ENCODE measurements at regions not wholly inside any gene's neighbourhood (a gene's known extent, or its start where the extent isn't known, plus 50 kb on each side); places are given as distances from the start of the nearest gene placed in this dataset.
"Not testable (repeated sequence)": the region's sequence is repeated elsewhere in the genome, so short reads cannot be mapped to it uniquely, and the experiment has no call there.

- Histone ChIP-seq H3K4me3 (ENCODE audit: low read length) (no peak overlapping the region), H3K9me2 (ENCODE audit: insufficient read depth, low read length) (no peaks in the 10 kb centered on the region), H4K20me1 (ENCODE audit: insufficient read depth) (no peaks in the 10 kb centered on the region), H3K9ac (ENCODE audit: low read length) (no peak overlapping the region), H3K4me2 (ENCODE audit: low read length) (no peak overlapping the region), H3K27me3 (ENCODE audit: insufficient read depth, low read depth, low read length) (no peaks in the 10 kb centered on the region), H3K36me3 (ENCODE audit: insufficient read depth, low read length) (no peaks in the 10 kb centered on the region), H3K9me3 (ENCODE audit: low read length) (no peaks in the 10 kb centered on the region), H3K79me2 (replicated peaks; ENCODE audit: insufficient read depth, low read length) (no peaks in the 10 kb centered on the region), H3K27ac (ENCODE audit: low read length) (no peak overlapping the region), H3F3A (ENCODE audit: insufficient read depth, low read length, poor library complexity, severe bottlenecking) (no peaks in the 10 kb centered on the region), H2AFZ (ENCODE audit: low read depth, low read length) (no peak overlapping the region)
- TF ChIP-seq, protein P1, sequence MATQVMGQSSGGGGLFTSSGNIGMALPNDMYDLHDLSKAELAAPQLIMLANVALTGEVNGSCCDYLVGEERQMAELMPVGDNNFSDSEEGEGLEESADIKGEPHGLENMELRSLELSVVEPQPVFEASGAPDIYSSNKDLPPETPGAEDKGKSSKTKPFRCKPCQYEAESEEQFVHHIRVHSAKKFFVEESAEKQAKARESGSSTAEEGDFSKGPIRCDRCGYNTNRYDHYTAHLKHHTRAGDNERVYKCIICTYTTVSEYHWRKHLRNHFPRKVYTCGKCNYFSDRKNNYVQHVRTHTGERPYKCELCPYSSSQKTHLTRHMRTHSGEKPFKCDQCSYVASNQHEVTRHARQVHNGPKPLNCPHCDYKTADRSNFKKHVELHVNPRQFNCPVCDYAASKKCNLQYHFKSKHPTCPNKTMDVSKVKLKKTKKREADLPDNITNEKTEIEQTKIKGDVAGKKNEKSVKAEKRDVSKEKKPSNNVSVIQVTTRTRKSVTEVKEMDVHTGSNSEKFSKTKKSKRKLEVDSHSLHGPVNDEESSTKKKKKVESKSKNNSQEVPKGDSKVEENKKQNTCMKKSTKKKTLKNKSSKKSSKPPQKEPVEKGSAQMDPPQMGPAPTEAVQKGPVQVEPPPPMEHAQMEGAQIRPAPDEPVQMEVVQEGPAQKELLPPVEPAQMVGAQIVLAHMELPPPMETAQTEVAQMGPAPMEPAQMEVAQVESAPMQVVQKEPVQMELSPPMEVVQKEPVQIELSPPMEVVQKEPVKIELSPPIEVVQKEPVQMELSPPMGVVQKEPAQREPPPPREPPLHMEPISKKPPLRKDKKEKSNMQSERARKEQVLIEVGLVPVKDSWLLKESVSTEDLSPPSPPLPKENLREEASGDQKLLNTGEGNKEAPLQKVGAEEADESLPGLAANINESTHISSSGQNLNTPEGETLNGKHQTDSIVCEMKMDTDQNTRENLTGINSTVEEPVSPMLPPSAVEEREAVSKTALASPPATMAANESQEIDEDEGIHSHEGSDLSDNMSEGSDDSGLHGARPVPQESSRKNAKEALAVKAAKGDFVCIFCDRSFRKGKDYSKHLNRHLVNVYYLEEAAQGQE (IDR thresholded peaks at IDR 0.05; ENCODE audit: borderline replicate concordance), result no peak
- TF ChIP-seq TAF1 (IDR thresholded peaks at IDR 0.05; ENCODE audit: low read depth), result no peak
- TF ChIP-seq MXI1 (conservative IDR thresholded peaks at IDR 0.05; ENCODE audit: poor library complexity, severe bottlenecking), result no peak
- no peak for TF ChIP-seq EZH2 (IDR thresholded peaks at IDR 0.05; ENCODE audit: borderline replicate concordance, insufficient read depth, low read length, poor library complexity, severe bottlenecking)
- TF ChIP-seq POLR2AphosphoS5 (IDR thresholded peaks at IDR 0.05), result no peak
- TF ChIP-seq EP300 (conservative IDR thresholded peaks at IDR 0.05; ENCODE audit: poor library complexity, severe bottlenecking), result no peak
- TF ChIP-seq RAD21 (conservative IDR thresholded peaks at IDR 0.05), result no peak
- no peak for TF ChIP-seq CTCF (IDR thresholded peaks at IDR 0.05; ENCODE audit: poor library complexity, severe bottlenecking)
- no peak for TF ChIP-seq SMC3 (conservative IDR thresholded peaks at IDR 0.05; ENCODE audit: poor library complexity)
Measured at GRCh38 chrX:63418211-63418610, 67.1 kb upstream of the SPIN4 start.

- H3K9me3 ChIP-seq (ENCODE audit: low read length), result no peaks in the 10 kb centered on the region
- no peak overlapping the region for H2AFZ ChIP-seq (ENCODE audit: low read depth, low read length)
- H3K9ac ChIP-seq (ENCODE audit: low read length), result no peak overlapping the region
- no peak overlapping the region for H3K4me2 ChIP-seq (ENCODE audit: low read length)
- H3K36me3 ChIP-seq (ENCODE audit: insufficient read depth, low read length), result no peaks in the 10 kb centered on the region
- no peaks in the 10 kb centered on the region for H3F3A ChIP-seq (ENCODE audit: insufficient read depth, low read length, poor library complexity, severe bottlenecking)
- no peaks in the 10 kb centered on the region for H3K27me3 ChIP-seq (ENCODE audit: insufficient read depth, low read depth, low read length)
- H3K79me2 ChIP-seq (replicated peaks; ENCODE audit: insufficient read depth, low read length), result no peaks in the 10 kb centered on the region
- H4K20me1 ChIP-seq (ENCODE audit: insufficient read depth), result no peaks in the 10 kb centered on the region
- H3K9me2 ChIP-seq (ENCODE audit: insufficient read depth, low read length), result no peaks in the 10 kb centered on the region
- no peak overlapping the region for H3K4me3 ChIP-seq (ENCODE audit: low read length)
- TF ChIP-seq RAD21 (conservative IDR thresholded peaks at IDR 0.05), result no peak
- no peak overlapping the region for H3K27ac ChIP-seq (ENCODE audit: low read length)
Measured at GRCh38 chrX:63417649-63418048, 66.5 kb upstream of the SPIN4 start.

GRCh38 chrX:63409934-63410333, 58.8 kb upstream of the SPIN4 start:
- H3K36me3 ChIP-seq (ENCODE audit: insufficient read depth, low read length); H3K9me2 ChIP-seq (ENCODE audit: insufficient read depth, low read length); H3K27me3 ChIP-seq (ENCODE audit: insufficient read depth, low read depth, low read length); H3F3A ChIP-seq (ENCODE audit: insufficient read depth, low read length, poor library complexity, severe bottlenecking); H4K20me1 ChIP-seq (ENCODE audit: insufficient read depth); H3K4me3 ChIP-seq (ENCODE audit: low read length); H3K79me2 ChIP-seq (replicated peaks; ENCODE audit: insufficient read depth, low read length); H2AFZ ChIP-seq (ENCODE audit: low read depth, low read length); H3K27ac ChIP-seq (ENCODE audit: low read length); H3K4me2 ChIP-seq (ENCODE audit: low read length); H3K9ac ChIP-seq (ENCODE audit: low read length); H3K9me3 ChIP-seq (ENCODE audit: low read length): not testable (repeated sequence)
